GM23248 (cell line): ENCODE measurements at regions not wholly inside any gene's neighbourhood (a gene's known extent, or its start where the extent isn't known, plus 50 kb on each side); places are given as distances from the start of the nearest gene placed in this dataset.

Experiments
- EZH2 ChIP-seq: fragments of 200-600 bp; sonication (generic); IDR thresholded peaks from 2 replicates; pipeline ENCODE4 v1.6.1; 2018; ENCODE audit warnings: antibody characterized with exemption, mild to moderate bottlenecking; ENCODE audit not compliant: insufficient read depth, poor library complexity, severe bottlenecking
- EZH2phosphoT487 ChIP-seq: fragments of 200-600 bp; sonication (generic); IDR thresholded peaks from 2 replicates; pipeline ENCODE4 v1.6.1; 2018; ENCODE audit warnings: antibody characterized with exemption, moderate library complexity, mild to moderate bottlenecking, low read depth; ENCODE audit not compliant: insufficient read depth

DNA sequence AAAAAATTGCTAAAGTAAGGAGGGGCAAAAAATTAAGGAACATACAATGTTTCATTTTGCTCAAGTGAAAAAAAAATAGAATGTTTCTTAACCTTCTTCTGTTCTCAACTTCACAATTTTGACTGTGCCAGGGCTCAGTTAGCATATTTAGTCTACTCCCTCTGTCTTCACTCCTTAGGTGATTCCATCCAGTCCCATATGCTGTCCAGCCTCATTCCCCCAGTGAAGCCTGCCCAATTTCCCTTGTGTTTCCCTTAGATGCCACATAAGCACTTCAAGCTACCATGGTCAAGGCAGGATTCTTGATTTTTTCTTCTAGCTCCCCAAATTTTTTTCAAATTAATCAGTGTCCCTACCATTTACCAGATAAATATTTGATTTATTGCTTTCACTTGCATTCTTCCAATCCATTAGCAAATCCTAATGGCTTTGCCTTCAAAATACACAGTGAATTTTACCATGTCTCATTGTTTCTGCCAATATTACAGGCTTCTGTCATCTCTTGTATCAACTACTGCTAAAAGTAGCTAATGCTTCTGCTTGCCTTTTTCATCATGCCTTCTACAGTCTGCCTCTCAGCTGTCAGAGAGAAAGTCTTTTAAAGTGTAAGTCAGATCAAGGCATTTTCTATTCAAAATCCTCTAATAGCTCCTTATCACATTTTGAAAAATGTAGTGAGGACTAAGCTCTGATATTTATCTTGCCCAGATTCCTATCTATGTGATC, 166.8 kb downstream of the MACC1 start:
- TF ChIP-seq EZH2 (no peak), EZH2phosphoT487 (no peak)
